ENCODE measurements at regions not wholly inside any gene's neighbourhood (a gene's known extent, or its start where the extent isn't known, plus 50 kb on each side); places are given as distances from the start of the nearest gene placed in this dataset.

GRCh38 chr13:44867825-44868224 lies 121.4 kb downstream of the NUFIP1 start (continued):
- no peak for TF ChIP-seq ELF1 (IDR thresholded peaks at IDR 0.05; ENCODE audit: borderline replicate concordance, low read depth)
- TF ChIP-seq ATF3 (IDR thresholded peaks at IDR 0.05) = no peak
- TF ChIP-seq MAX (IDR thresholded peaks at IDR 0.05) = no peak

- TF ChIP-seq POLR2A (IDR thresholded peaks at IDR 0.05; ENCODE audit: borderline replicate concordance, extremely low read depth, insufficient read depth, insufficient read length) = no peak
- no peak for TF ChIP-seq RAD21 (IDR thresholded peaks at IDR 0.05; ENCODE audit: low read depth)
- no peak for TF ChIP-seq MAX (IDR thresholded peaks at IDR 0.05)
- TF ChIP-seq ZBTB33 (IDR thresholded peaks at IDR 0.05; ENCODE audit: extremely low read depth, insufficient replicate concordance, low read length) = no peak
- no peak for TF ChIP-seq ZFX (IDR thresholded peaks at IDR 0.05)
- no peak for TF ChIP-seq SIN3A (IDR thresholded peaks at IDR 0.05; ENCODE audit: low read depth)
- TF ChIP-seq EGR1 (IDR thresholded peaks at IDR 0.05; ENCODE audit: low read depth) = no peak
- TF ChIP-seq JUND (IDR thresholded peaks at IDR 0.05) = no peak
- TF ChIP-seq EZH2phosphoT487 (IDR thresholded peaks at IDR 0.05; ENCODE audit: borderline replicate concordance) = no peak
- no peak for TF ChIP-seq POLR2AphosphoS5 (IDR thresholded peaks at IDR 0.05; ENCODE audit: low read depth, low read length)
- TF ChIP-seq SP1 (IDR thresholded peaks at IDR 0.05; ENCODE audit: low read depth) = no peak
- TF ChIP-seq ATF3 (IDR thresholded peaks at IDR 0.05) = no peak
- TF ChIP-seq CBX3 (IDR thresholded peaks at IDR 0.05; ENCODE audit: low read depth) = no peak
- no peak for TF ChIP-seq FOSL1 (IDR thresholded peaks at IDR 0.05; ENCODE audit: low read depth)
- TF ChIP-seq REST (IDR thresholded peaks at IDR 0.05; ENCODE audit: low read depth) = no peak
- no peak for TF ChIP-seq TCF7L2 (IDR thresholded peaks at IDR 0.05; ENCODE audit: borderline replicate concordance, extremely low read depth, insufficient read depth, insufficient read length)
- no peak for TF ChIP-seq EZH2 (IDR thresholded peaks at IDR 0.05)
- no peak for TF ChIP-seq SRF (IDR thresholded peaks at IDR 0.05; ENCODE audit: low read depth)
- no peak for TF ChIP-seq ZNF274 (IDR thresholded peaks at IDR 0.05; ENCODE audit: low read depth, low read length)
- ATAC-seq = no peak
These were observed 122.8 kb downstream of the NUFIP1 start for GRCh38 chr13:44866411-44866911.

More at GRCh38 chr13:44866411-44866911, 122.8 kb downstream of the NUFIP1 start:
- ChIA-PET CTCF (no interaction called here), RAD21 (ENCODE audit: low non-redundant PET in 1 of 2, low total read pairs in 2 of 2, uncharacterized antibody in 2 of 2, unreplicated experiment in 2 of 2) (no interaction called here), POLR2A (no interaction called here)
- Histone ChIP-seq H3K4me3 (replicated peaks in 1 of 2; ENCODE audit: low read depth in 1 of 2, low read length in 2 of 2) (no peak overlapping the region), H3K36me3 (ENCODE audit: control insufficient read depth in 1 of 2, insufficient read depth in 2 of 2, low read length in 2 of 2) (no peaks in the 10 kb centered on the region), H3K79me2 (ENCODE audit: insufficient read depth, low read length) (no peaks in the 10 kb centered on the region), H2AFZ (ENCODE audit: low read depth, low read length, poor library complexity, severe bottlenecking) (no peak overlapping the region), H3K9me3 (ENCODE audit: control insufficient read depth in 1 of 2, insufficient read depth in 1 of 2, low read depth in 1 of 2, low read length in 2 of 2) (no peaks in the 10 kb centered on the region), H3K9ac (ENCODE audit: low read length) (no peak overlapping the region), H3K4me1 (ENCODE audit: control insufficient read depth in 1 of 2, insufficient read depth in 2 of 2, low read length in 2 of 2) (no peaks in the 10 kb centered on the region), H3K9me2 (ENCODE audit: insufficient read depth) (no peaks in the 10 kb centered on the region), H3K27ac (ENCODE audit: low read depth, low read length) (no peak overlapping the region), H3K27me3 (ENCODE audit: insufficient read depth, low read length) (no peaks in the 10 kb centered on the region), H3K4me2 (ENCODE audit: low read length) (no peak overlapping the region), H4K20me1 (ENCODE audit: insufficient read depth) (no peaks in the 10 kb centered on the region)
- intact Hi-C loops (cut with micrococcal nuclease) = no loop called here
- DNase-seq (ENCODE audit: low read depth, low spot score) = no peak
- no TSS peak for BruUV-seq (replicated peaks)

Data from HCT116 (cell line).